ENCODE measurements at regions not wholly inside any gene's neighbourhood (a gene's known extent, or its start where the extent isn't known, plus 50 kb on each side); places are given as distances from the start of the nearest gene placed in this dataset.

GRCh38 chr1:14260480-14260879 lies 338.0 kb upstream of the KAZN start:
- dilution Hi-C loops (cut with MboI; ENCODE audit: extremely low pct_ligation_motif_present, low sequenced_read_pairs): no loop called here
- no TSS peak for BruUV-seq (replicated peaks)
- Histone ChIP-seq H3K4me3 (replicated peaks in 1 of 3; ENCODE audit: insufficient read depth in 1 of 3, low read depth in 1 of 3, low read length in 3 of 3) (no peak overlapping the region), H2AFZ (ENCODE audit: low read depth, low read length) (no peak overlapping the region), H3K27ac (ENCODE audit: insufficient read depth, low read depth, low read length) (no peak overlapping the region), H3K9ac (replicated peaks; ENCODE audit: extremely low read depth, insufficient read depth, low read length) (no peak overlapping the region), H3K79me2 (ENCODE audit: control insufficient read depth, insufficient read depth, low read length) (no peaks in the 10 kb centered on the region), H3K9me1 (replicated peaks; ENCODE audit: control insufficient read depth, extremely low read depth, insufficient read depth, low read length) (no peaks in the 10 kb centered on the region), H3K36me3 (ENCODE audit: control insufficient read depth in 2 of 2, extremely low read depth in 1 of 2, insufficient read depth in 2 of 2, low read length in 2 of 2) (no peaks in the 10 kb centered on the region), H3K9me3 (replicated peaks; ENCODE audit: control insufficient read depth, insufficient read depth, low read length) (peaks cover 3% of the 10 kb centered on the region), H3K4me1 (ENCODE audit: control insufficient read depth, extremely low read depth, insufficient read depth, low read length) (no peaks in the 10 kb centered on the region), H4K20me1 (replicated peaks; ENCODE audit: control insufficient read depth, extremely low read depth, insufficient read depth, low read length) (no peaks in the 10 kb centered on the region), H3K4me2 (ENCODE audit: insufficient read depth, low read length) (no peak overlapping the region), H3K27me3 (ENCODE audit: control insufficient read depth in 2 of 2, insufficient read depth in 2 of 2, low read length in 2 of 2) (no peaks in the 10 kb centered on the region)
- intact Hi-C loops (cut with micrococcal nuclease): no loop called here
- TF ChIP-seq EZH2 (IDR thresholded peaks at IDR 0.05; ENCODE audit: borderline replicate concordance, low read depth, low read length, severe bottlenecking): no peak
- no peak for TF ChIP-seq JUN (IDR thresholded peaks at IDR 0.05; ENCODE audit: borderline replicate concordance, insufficient read depth, insufficient read length, low read depth)
- no peak for TF ChIP-seq MYC (IDR thresholded peaks at IDR 0.05; ENCODE audit: low read depth, low read length)
- no peak for TF ChIP-seq POLR2AphosphoS5 (IDR thresholded peaks at IDR 0.05; ENCODE audit: insufficient read depth, low read depth, low read length)
- TF ChIP-seq CTCF (IDR thresholded peaks at IDR 0.05; ENCODE audit: extremely low read depth in 1 of 2, insufficient read depth in 1 of 2, low read depth in 1 of 2, low read length in 2 of 2): no peak
- TF ChIP-seq POLR2A (IDR thresholded peaks at IDR 0.05; ENCODE audit: low read depth, low read length): no peak
- no peak for TF ChIP-seq MAX (IDR thresholded peaks at IDR 0.05; ENCODE audit: insufficient read depth, insufficient read length)
- no peak for TF ChIP-seq GATA2 (IDR thresholded peaks at IDR 0.05; ENCODE audit: insufficient read depth, insufficient read length, low read depth, low read length)
- TF ChIP-seq FOS (IDR thresholded peaks at IDR 0.05; ENCODE audit: borderline replicate concordance, insufficient read depth, low read length): no peak
- CTCF ChIA-PET: no interaction called here
- POLR2A ChIA-PET: no interaction called here
- no peak for FAIRE-seq
- no peak for DNase-seq (ENCODE audit: low read depth, low spot score)
